ENCODE measurements at regions not wholly inside any gene's neighbourhood (a gene's known extent, or its start where the extent isn't known, plus 50 kb on each side); places are given as distances from the start of the nearest gene placed in this dataset.

GRCh38 chr4:179871726-179872125 lies 2371.5 kb upstream of the TENM3 start:
- H3K4me3 ChIP-seq (ENCODE audit: low read length): no peak overlapping the region
- H3K9me3 ChIP-seq (ENCODE audit: control insufficient read depth, low read depth, low read length): no peaks in the 10 kb centered on the region
- no CpG with 5 or more reads among the region's 1 CpG for WGBS (ENCODE audit: insufficient coverage, low lambda C conversion rate)
- no peaks in the 10 kb centered on the region for H3K27me3 ChIP-seq (ENCODE audit: control insufficient read depth, insufficient read depth, low read length)
- no peaks in the 10 kb centered on the region for H3K4me1 ChIP-seq (ENCODE audit: control insufficient read depth, insufficient read depth, low read length)
- DNase-seq: no peak
- no peak overlapping the region for H3K27ac ChIP-seq (ENCODE audit: low read length)
- no peaks in the 10 kb centered on the region for H3K36me3 ChIP-seq (ENCODE audit: control insufficient read depth, insufficient read depth, low read length)

DNA sequence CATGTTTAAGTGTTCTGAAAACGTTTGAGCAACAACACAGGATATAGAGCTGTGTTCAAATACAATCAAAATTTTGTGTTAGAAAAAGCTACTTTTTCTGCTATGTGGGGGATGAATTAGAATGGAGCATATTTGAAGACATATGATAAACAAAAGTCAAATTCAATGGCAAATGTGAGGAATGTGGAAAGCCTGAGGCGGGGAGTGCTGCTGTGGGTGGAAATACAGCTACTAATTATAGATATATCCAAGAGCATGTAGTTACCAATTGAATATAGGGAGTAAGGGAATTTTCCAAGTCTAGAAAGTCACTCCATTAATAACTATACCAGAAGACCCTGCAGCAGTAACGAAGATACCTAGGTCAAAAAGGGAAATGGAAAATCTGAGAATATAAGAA lies 2370.4 kb upstream of the TENM3 start:
- Histone ChIP-seq H3K4me1 (ENCODE audit: control insufficient read depth, insufficient read depth, low read length) (no peaks in the 10 kb centered on the region), H3K27ac (ENCODE audit: low read length) (no peak overlapping the region), H3K9me3 (ENCODE audit: control insufficient read depth, low read depth, low read length) (no peaks in the 10 kb centered on the region), H3K36me3 (ENCODE audit: control insufficient read depth, insufficient read depth, low read length) (no peaks in the 10 kb centered on the region), H3K27me3 (ENCODE audit: control insufficient read depth, insufficient read depth, low read length) (no peaks in the 10 kb centered on the region), H3K4me3 (ENCODE audit: low read length) (no peak overlapping the region)
- no peak for DNase-seq
- WGBS (ENCODE audit: insufficient coverage, low lambda C conversion rate): 76% methylated on average over 2 of the region's 3 CpGs

GRCh38 chr4:179880756-179881155 lies 2362.4 kb upstream of the TENM3 start:
- no peak overlapping the region for H3K4me3 ChIP-seq (ENCODE audit: low read length)
- no CpG with 5 or more reads among the region's 3 CpGs for WGBS (ENCODE audit: insufficient coverage, low lambda C conversion rate)

DNA sequence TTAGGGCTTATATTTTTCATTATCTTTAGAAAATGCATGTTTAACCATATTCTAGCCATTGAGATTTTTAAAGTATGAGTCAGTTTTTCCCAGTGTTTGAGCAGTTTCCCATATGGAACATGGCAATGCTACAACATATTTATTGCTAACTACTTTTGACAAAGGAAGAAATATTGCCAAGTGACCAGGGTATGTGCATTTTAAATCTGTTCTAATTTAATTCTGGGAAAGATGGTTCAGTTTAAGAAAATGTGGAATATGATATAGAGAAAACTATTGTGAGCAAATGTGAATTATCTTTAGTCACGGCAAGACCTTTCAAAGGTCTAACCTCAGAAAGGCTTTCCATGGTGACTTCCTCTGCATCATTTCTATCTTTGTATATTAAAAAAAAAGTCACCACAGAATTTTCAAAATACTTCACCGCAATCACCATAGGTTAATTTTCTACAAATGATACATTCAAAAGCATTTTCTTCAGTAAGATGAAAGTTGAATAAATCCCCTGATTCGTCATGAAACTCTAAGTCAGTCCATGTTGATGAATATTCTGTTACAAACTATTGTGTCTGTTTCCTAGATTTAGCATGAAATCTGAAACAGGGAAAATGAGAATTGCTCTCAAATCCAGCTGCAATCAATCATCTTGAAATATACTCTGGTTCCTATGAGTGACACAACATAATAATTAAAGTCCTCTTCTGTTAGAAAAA lies 2349.0 kb upstream of the TENM3 start:
- H3K9me3 ChIP-seq (ENCODE audit: control insufficient read depth, low read depth, low read length): no peaks in the 10 kb centered on the region
- no peak overlapping the region for H3K27ac ChIP-seq (ENCODE audit: low read length)
- H3K36me3 ChIP-seq (ENCODE audit: control insufficient read depth, insufficient read depth, low read length): no peaks in the 10 kb centered on the region
- H3K27me3 ChIP-seq (ENCODE audit: control insufficient read depth, insufficient read depth, low read length): no peaks in the 10 kb centered on the region
- DNase-seq: no peak
- no peak overlapping the region for H3K4me3 ChIP-seq (ENCODE audit: low read length)
- H3K4me1 ChIP-seq (ENCODE audit: control insufficient read depth, insufficient read depth, low read length): no peaks in the 10 kb centered on the region
- 60% methylated on average over 1 of the region's 3 CpGs for WGBS (ENCODE audit: insufficient coverage, low lambda C conversion rate)

More at GRCh38 chr4:179880756-179881155, 2362.4 kb upstream of the TENM3 start:
- Histone ChIP-seq H3K27me3 (ENCODE audit: control insufficient read depth, insufficient read depth, low read length) (no peaks in the 10 kb centered on the region), H3K4me1 (ENCODE audit: control insufficient read depth, insufficient read depth, low read length) (no peaks in the 10 kb centered on the region), H3K27ac (ENCODE audit: low read length) (no peak overlapping the region), H3K9me3 (ENCODE audit: control insufficient read depth, low read depth, low read length) (no peaks in the 10 kb centered on the region), H3K36me3 (ENCODE audit: control insufficient read depth, insufficient read depth, low read length) (no peaks in the 10 kb centered on the region)
- DNase-seq: no peak

GRCh38 chr4:179919587-179919986 lies 2323.6 kb upstream of the TENM3 start:
- H3K36me3 ChIP-seq (ENCODE audit: control insufficient read depth, insufficient read depth, low read length): no peaks in the 10 kb centered on the region
- no peaks in the 10 kb centered on the region for H3K9me3 ChIP-seq (ENCODE audit: control insufficient read depth, low read depth, low read length)
- no peak for DNase-seq
- H3K27ac ChIP-seq (ENCODE audit: low read length): no peak overlapping the region
- no peaks in the 10 kb centered on the region for H3K27me3 ChIP-seq (ENCODE audit: control insufficient read depth, insufficient read depth, low read length)
- H3K4me3 ChIP-seq (ENCODE audit: low read length): no peak overlapping the region
- no peaks in the 10 kb centered on the region for H3K4me1 ChIP-seq (ENCODE audit: control insufficient read depth, insufficient read depth, low read length)

DNA sequence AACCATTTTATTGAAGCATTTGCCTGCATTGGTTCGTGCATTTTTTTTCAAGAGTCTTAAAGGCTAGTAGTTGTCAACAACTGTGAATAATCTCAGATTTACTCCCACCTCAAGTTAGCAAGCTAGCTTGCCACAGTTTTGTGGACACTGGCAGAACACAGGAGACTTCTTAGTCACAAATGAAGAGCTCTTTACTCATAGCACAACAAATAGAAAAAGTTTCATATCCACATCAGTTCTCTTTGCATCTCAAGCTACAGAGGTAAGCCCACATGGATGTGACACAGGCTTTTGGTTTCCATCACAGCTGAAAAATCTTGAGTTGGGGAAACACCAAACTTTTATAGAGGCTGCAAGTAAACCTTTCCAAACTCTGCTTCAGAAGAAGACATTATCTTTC lies 2315.7 kb upstream of the TENM3 start:
- WGBS (ENCODE audit: insufficient coverage, low lambda C conversion rate): no CpG with 5 or more reads among the region's 1 CpG
- Histone ChIP-seq H3K36me3 (ENCODE audit: control insufficient read depth, insufficient read depth, low read length) (no peaks in the 10 kb centered on the region), H3K4me3 (ENCODE audit: low read length) (no peak overlapping the region), H3K9me3 (ENCODE audit: control insufficient read depth, low read depth, low read length) (no peaks in the 10 kb centered on the region), H3K4me1 (ENCODE audit: control insufficient read depth, insufficient read depth, low read length) (no peaks in the 10 kb centered on the region), H3K27ac (ENCODE audit: low read length) (no peak overlapping the region), H3K27me3 (ENCODE audit: control insufficient read depth, insufficient read depth, low read length) (no peaks in the 10 kb centered on the region)
- DNase-seq: no peak

DNA sequence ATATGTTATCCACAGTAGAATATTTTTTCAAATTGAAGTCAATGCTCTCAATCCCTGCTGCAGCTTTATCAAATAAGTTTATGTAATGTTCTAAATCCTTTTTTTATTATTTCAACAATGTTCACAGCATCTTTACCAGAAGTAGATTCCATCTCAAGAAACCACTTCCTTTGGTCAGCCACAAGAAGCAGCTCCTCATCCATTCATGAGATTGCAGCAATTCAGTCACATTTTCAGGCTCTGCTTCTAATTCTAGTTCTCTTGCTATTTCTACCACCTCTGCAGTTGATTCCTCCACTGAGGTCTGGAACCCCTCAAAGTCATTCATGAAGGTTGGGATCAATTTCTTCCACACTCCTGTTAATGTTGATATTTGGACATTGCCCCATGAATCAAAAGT lies 2301.3 kb upstream of the TENM3 start:
- Histone ChIP-seq H3K36me3 (ENCODE audit: control insufficient read depth, insufficient read depth, low read length) (no peaks in the 10 kb centered on the region), H3K4me3 (ENCODE audit: low read length) (no peak overlapping the region), H3K9me3 (ENCODE audit: control insufficient read depth, low read depth, low read length) (no peaks in the 10 kb centered on the region), H3K27ac (ENCODE audit: low read length) (no peak overlapping the region), H3K27me3 (ENCODE audit: control insufficient read depth, insufficient read depth, low read length) (no peaks in the 10 kb centered on the region), H3K4me1 (ENCODE audit: control insufficient read depth, insufficient read depth, low read length) (no peaks in the 10 kb centered on the region)
- no peak for DNase-seq

DNA sequence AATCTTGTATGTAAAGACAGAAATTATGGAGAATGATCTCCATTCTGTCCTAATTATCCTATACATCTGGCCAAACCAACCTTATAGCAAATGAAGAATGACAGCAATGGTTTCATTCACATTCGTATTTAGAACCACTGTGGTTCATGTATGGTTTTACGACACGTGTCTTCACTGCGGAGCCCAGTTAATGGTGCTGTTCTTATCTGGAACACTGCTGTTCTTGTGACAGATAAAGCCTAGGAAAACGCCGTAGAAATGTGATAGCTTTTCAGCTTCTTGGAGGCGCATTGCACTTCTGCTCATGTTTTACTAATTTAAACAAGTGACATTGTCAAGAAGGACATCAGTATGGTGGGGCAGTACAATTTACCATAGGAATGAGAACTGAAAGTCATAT lies 2266.4 kb upstream of the TENM3 start:
- DNase-seq: no peak
- no peaks in the 10 kb centered on the region for H3K27me3 ChIP-seq (ENCODE audit: control insufficient read depth, insufficient read depth, low read length)
- no peak overlapping the region for H3K27ac ChIP-seq (ENCODE audit: low read length)
- no peaks in the 10 kb centered on the region for H3K4me1 ChIP-seq (ENCODE audit: control insufficient read depth, insufficient read depth, low read length)
- H3K9me3 ChIP-seq (ENCODE audit: control insufficient read depth, low read depth, low read length): no peaks in the 10 kb centered on the region
- WGBS (ENCODE audit: insufficient coverage, low lambda C conversion rate): no CpG with 5 or more reads among the region's 7 CpGs
- no peaks in the 10 kb centered on the region for H3K36me3 ChIP-seq (ENCODE audit: control insufficient read depth, insufficient read depth, low read length)
- no peak overlapping the region for H3K4me3 ChIP-seq (ENCODE audit: low read length)

- H3K36me3 ChIP-seq (ENCODE audit: control insufficient read depth, insufficient read depth, low read length): no peaks in the 10 kb centered on the region
- no peak overlapping the region for H3K27ac ChIP-seq (ENCODE audit: low read length)
- no peaks in the 10 kb centered on the region for H3K27me3 ChIP-seq (ENCODE audit: control insufficient read depth, insufficient read depth, low read length)
- no peaks in the 10 kb centered on the region for H3K4me1 ChIP-seq (ENCODE audit: control insufficient read depth, insufficient read depth, low read length)
- no peak overlapping the region for H3K4me3 ChIP-seq (ENCODE audit: low read length)
- no peak for DNase-seq
- H3K9me3 ChIP-seq (ENCODE audit: control insufficient read depth, low read depth, low read length): no peaks in the 10 kb centered on the region
These were observed 2265.8 kb upstream of the TENM3 start for GRCh38 chr4:179977378-179977777.

- Histone ChIP-seq H3K27ac (ENCODE audit: low read length) (no peak overlapping the region), H3K4me1 (ENCODE audit: control insufficient read depth, insufficient read depth, low read length) (no peaks in the 10 kb centered on the region)
- no peak for DNase-seq
These were observed 2262.0 kb upstream of the TENM3 start for GRCh38 chr4:179981161-179981560.

DNA sequence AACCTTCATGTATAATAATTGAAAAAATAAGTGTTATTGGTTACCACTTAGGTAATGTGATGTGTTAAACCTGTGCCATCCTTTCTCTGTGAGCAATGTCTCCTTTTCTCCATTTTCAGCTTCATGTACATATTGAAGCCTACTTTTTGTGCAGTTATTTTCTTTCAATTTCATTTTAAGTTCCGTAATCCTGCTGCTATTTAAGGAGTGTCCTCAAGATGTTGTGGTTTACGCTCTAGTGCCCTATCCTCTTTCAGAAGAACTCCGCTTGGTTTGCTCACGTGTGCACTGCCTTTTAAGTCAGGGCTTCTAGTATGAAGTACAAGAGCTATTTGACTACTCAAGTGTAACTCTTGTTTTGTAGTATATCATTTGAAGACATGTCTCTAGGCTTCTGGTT lies 2253.2 kb upstream of the TENM3 start:
- 85% methylated on average over 2 of the region's 4 CpGs for WGBS (ENCODE audit: insufficient coverage, low lambda C conversion rate)
- no peak overlapping the region for H3K4me3 ChIP-seq (ENCODE audit: low read length)
- no peaks in the 10 kb centered on the region for H3K36me3 ChIP-seq (ENCODE audit: control insufficient read depth, insufficient read depth, low read length)
- H3K4me1 ChIP-seq (ENCODE audit: control insufficient read depth, insufficient read depth, low read length): no peaks in the 10 kb centered on the region
- H3K27ac ChIP-seq (ENCODE audit: low read length): no peak overlapping the region
- H3K27me3 ChIP-seq (ENCODE audit: control insufficient read depth, insufficient read depth, low read length): no peaks in the 10 kb centered on the region
- no peak for DNase-seq
- H3K9me3 ChIP-seq (ENCODE audit: control insufficient read depth, low read depth, low read length): no peaks in the 10 kb centered on the region

More at GRCh38 chr4:179981161-179981560, 2262.0 kb upstream of the TENM3 start:
- Histone ChIP-seq H3K4me3 (ENCODE audit: low read length) (no peak overlapping the region), H3K36me3 (ENCODE audit: control insufficient read depth, insufficient read depth, low read length) (no peaks in the 10 kb centered on the region), H3K9me3 (ENCODE audit: control insufficient read depth, low read depth, low read length) (no peaks in the 10 kb centered on the region), H3K27me3 (ENCODE audit: control insufficient read depth, insufficient read depth, low read length) (no peaks in the 10 kb centered on the region)
